D721Med (cell line): ENCODE measurements at regions not wholly inside any gene's neighbourhood (a gene's known extent, or its start where the extent isn't known, plus 50 kb on each side); places are given as distances from the start of the nearest gene placed in this dataset.

ENCODE experiments used
- DNase-seq: peaks from one replicate; pipeline ENCODE4 v3.0.0; 2011; ENCODE audit warnings: low spot score; ENCODE audit not compliant: insufficient read length
- FAIRE-seq: peaks from 2 replicates; lab custom pipeline; 2011; peaks lifted over from hg19 to GRCh38; lab: Jason Lieb, UNC
- TF ChIP-seq, protein P1 (sequence below): IDR thresholded peaks from 2 replicates; pipeline ENCODE4 v1.5.1; 2012; ENCODE audit warnings: mild to moderate bottlenecking, control low read depth; ENCODE audit not compliant: insufficient read depth; ENCODE audit errors: missing control alignments

DNA sequence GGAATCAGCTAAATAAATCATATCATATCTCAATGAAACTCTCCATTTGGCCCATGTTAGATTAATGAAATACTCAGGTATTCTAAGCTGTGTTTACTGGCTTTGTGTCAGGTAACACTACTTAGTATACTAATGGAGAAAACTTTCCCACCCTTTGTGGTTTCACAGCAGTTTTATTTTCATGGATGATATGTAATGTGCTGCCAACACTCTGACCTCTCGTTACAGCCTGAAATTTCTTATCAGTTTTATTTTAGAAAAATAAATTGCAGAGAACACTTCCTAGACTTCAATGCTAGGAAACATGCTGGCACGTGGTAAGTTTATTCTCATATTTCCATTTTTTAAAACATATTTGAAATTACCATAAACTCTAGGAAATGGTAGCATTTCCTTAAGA is 758.9 kb downstream of the LIG4 start:
- FAIRE-seq = no peak

DNA sequence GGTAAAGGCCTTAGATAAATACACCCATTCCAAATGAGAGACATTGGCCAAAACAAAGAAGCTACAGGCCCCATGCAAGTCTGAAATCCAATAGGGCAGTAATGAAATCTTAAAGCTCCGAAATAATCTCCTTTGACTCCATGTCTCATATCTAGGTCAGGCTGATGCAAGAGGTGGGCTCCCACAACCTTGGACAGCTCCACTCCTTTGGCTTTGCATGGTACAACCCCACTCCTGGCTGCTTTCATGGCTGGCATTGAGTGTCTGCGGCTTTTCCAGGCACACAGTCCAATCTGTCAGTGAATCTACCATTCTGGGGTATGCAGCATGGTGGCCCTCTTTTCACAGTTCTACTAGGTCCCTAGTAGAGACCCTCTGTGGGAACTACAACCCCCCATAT is 762.5 kb downstream of the LIG4 start:
- TF ChIP-seq, protein P1, sequence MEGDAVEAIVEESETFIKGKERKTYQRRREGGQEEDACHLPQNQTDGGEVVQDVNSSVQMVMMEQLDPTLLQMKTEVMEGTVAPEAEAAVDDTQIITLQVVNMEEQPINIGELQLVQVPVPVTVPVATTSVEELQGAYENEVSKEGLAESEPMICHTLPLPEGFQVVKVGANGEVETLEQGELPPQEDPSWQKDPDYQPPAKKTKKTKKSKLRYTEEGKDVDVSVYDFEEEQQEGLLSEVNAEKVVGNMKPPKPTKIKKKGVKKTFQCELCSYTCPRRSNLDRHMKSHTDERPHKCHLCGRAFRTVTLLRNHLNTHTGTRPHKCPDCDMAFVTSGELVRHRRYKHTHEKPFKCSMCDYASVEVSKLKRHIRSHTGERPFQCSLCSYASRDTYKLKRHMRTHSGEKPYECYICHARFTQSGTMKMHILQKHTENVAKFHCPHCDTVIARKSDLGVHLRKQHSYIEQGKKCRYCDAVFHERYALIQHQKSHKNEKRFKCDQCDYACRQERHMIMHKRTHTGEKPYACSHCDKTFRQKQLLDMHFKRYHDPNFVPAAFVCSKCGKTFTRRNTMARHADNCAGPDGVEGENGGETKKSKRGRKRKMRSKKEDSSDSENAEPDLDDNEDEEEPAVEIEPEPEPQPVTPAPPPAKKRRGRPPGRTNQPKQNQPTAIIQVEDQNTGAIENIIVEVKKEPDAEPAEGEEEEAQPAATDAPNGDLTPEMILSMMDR = no peak
- no peak for FAIRE-seq
- DNase-seq = no peak

More for the DNA sequence above, 758.9 kb downstream of the LIG4 start:
- DNase-seq = no peak
- TF ChIP-seq, protein P1 = no peak

DNA sequence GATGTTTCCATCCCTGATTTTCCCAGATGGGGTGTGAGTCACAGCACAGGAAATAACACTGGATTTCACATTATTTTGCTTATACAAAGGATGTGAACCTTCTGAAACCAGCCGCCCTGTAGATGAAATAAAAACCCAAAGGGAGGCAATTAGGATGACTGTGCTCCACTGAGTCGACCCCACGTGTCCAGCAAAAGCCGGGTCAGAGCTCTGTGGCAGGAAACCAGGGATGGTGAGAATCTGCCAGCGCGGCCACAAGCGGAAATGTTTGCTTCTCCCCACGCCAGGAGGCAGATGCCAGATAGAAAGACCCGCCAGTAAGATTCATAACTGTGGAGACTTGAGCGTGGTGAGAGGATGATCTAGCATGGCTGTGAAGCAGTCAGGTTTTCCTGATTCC is 764.4 kb downstream of the LIG4 start:
- TF ChIP-seq, protein P1 = no peak
- no peak for FAIRE-seq
- no peak for DNase-seq

DNA sequence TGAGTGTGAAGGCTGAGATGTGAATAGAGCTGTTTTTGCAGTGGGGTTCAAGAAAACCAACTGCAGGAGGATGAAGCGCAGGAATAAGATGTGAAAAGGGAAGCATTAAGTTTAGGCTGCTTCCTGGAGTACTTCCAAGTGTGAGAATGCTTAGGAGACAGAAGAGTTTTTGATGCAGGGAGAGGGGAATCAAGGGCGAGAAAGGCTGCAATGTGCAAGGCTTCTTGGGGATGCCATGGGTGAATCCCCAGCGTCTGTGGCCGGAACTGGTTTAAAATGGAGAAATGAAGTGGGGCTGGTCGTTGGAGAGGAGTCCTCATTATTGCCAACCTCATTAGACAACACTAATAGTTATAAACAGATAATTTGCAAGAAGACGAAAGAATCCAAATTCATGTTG is 764.9 kb downstream of the LIG4 start:
- TF ChIP-seq, protein P1 = no peak
- DNase-seq = no peak
- FAIRE-seq = no peak

DNA sequence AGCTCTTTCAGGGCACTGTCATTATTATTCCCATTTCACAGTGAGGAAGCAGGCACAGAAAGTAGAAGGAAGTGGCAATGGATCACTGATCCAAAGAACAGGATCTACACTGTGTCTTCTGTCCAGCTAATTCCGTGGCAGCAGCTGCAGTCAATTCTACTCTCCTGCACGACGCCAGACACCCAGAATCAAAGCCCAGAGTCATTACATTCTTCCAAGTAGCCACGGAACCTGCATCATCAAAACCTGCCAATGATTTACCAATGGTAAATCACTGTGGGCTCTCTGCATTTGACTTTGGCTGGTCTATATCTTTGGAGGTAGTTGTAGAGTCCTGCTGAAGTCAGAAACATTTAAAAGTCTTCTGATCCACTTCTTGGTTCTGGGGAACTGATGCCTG is 767.7 kb downstream of the LIG4 start:
- no peak for FAIRE-seq
- TF ChIP-seq, protein P1 = no peak
- no peak for DNase-seq

DNA sequence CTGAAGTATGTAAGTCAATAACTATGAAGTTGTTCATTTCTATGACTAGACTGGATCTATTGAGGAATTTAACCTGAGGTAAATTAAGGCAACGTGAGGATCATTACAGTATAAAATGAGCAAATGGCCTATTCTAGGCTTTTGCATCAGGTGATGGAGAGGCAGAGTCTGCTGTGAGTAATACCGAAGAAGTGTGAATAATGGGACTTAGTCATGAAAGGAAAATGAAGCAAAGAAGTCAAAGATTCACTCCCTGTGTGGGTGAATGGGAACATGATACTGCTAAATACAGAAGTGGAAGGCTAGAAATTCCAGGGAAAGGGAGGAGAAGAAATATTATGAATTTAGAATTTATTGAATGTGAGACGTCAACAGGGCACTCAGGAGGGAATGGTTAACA is 774.1 kb downstream of the LIG4 start:
- no peak for FAIRE-seq
- TF ChIP-seq, protein P1 = no peak

DNA sequence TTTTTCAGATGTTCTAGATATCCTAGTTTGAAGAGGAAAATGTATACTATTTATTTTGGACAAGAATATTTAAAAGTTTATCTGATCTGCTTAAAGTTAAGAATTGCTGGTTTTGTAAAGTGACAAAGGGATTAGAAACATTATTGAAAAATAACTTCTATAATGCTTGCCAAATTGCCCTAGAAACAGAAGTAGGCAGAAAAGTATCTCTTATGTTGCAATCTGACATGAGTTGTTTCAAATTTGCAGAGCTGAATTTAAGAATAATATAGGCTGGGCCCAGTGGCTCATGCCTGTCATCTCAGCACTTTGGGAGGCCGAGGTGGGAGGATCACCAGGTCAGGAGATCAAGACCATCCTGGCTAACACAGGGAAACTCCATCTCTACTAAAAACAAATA is 777.1 kb downstream of the LIG4 start:
- TF ChIP-seq, protein P1 = no peak
- FAIRE-seq (no peak), DNase-seq (no peak)

More for the DNA sequence above, 774.1 kb downstream of the LIG4 start:
- DNase-seq = no peak
